Cardiac septum (tissue), 1 donor: ENCODE measurements at regions not wholly inside any gene's neighbourhood (a gene's known extent, or its start where the extent isn't known, plus 50 kb on each side); places are given as distances from the start of the nearest gene placed in this dataset.
"Not testable (repeated sequence)": the region's sequence is repeated elsewhere in the genome, so short reads cannot be mapped to it uniquely, and the experiment has no call there.

ENCODE experiments used
- DNase-seq: peaks from one replicate; pipeline ENCODE4 v3.0.0-alpha.2; 2020; ENCODE audit warnings: low spot score
- intact Hi-C: fragments of 100-400 bp; cut with DNase I; formaldehyde crosslinking; loops from one replicate; pipeline ENCODE4 v1.14.0; 2022
- donor health status: DM: no; HTN: no; CAD: no.

DNA sequence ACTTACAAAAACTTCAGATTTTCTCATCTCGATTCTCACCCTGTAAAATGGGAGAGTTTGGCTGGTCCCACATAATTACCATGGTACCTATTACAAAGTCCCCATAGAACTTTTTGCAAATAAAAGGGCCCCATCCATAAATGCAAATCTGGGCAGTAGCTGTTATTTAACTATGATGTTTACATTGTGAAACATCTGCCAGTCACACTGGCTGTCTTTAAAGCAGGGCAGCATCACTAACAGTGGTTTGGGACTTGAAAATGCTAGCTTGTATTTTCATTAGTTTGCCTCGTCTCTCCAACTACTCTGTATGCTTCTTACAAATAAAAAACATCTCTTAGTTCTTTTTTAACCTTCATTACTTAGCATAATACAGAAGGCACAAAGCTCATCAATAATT is 240.7 kb downstream of the FZD1 start:
- intact Hi-C loops = no loop called here
- DNase-seq = no peak

DNA sequence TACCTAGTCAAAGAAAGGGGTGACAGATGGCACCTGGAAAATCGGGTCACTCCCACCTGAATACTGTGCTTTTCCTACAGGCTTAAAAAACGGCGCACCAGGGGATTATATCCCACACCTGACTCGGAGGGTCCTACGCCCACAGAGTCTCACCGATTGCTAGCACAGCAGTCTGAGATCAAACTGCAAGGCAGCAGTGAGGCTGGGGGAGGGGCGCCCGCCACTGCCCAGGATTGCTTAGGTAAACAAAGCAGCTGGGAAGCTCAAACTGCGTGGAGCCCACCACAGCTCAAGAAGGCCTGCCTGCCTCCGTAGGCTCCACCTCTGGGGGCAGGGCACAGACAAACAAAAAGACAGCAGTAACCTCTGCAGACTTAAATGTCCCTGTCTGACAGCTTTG is 242.7 kb downstream of the FZD1 start:
- intact Hi-C loops, DNase-seq: not testable (repeated sequence)

DNA sequence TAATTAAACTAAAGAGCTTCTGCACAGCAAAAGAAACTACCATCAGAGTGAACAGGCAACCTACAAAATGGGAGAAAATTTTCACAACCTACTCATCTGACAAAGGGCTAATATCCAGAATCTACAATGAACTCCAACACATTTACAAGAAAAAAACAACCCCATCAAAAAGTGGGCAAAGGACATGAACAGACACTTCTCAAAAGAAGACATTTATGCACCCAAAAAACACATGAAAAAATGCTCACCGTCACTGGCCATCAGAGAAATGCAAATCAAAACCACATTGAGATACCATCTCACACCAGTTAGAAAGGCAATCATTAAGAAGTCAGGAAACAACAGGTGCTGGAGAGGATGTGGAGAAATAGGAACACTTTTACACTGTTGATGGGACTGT is 247.6 kb downstream of the FZD1 start:
- intact Hi-C loops, DNase-seq: not testable (repeated sequence)

DNA sequence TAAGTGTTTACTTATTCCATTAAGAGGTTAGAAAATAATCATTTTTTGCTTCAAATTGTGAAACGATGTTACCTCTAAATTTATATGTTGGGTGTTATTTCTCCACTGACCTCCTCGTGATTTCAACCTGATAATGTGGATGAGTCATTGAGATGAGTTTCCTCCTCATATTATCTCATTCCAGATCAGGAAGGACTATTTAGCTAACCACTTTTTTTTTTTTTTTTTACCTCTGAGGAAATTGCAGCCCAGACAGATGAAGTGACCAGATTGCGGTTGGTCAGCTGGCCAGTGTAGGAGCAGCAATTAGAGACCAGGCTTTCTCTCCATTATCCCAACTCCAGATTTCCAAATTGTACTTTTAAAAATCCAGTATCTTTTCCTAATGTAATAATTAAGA is 248.7 kb downstream of the FZD1 start:
- intact Hi-C loops = no loop called here

DNA sequence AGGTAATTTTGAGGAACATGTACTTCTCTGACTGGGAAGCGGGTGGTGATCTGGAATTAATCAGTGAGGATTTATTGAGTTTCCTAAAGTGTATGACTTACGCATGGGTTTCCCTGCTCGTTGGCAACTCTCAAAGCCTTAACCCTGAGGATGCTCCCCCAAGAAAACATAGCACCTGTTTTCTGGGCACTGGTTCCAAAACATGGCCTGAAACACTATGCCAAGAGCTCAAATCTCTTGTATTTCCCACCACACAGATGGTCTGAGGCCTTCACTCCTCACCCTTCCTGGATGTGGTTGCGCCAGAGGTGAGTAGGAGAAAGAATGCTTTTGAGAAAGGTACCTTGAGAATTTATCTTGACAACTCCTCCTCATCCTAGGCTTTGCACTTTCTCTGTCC is 250.4 kb downstream of the FZD1 start:
- intact Hi-C loops = no loop called here
- DNase-seq = no peak

More for the DNA sequence above, 248.7 kb downstream of the FZD1 start:
- DNase-seq = no peak

DNA sequence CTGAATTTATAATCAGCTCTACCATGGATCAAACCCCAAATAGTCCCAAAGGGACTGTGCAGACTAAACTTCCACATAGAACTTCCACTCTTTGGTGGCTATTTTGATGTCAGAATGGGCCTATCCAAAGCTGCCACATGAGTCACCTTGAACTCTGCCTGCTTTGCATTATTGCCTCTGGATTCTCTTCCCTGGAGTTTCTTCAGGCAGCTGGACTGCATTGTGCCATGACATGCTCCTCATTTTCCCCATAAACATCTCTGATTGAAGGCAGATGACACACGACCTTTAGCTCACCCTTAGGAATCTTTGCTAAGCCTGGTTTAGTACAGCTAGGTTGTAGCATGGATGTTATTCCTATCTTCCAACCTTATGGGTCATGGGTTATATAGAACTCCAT is 251.7 kb downstream of the FZD1 start:
- no peak for DNase-seq
- intact Hi-C loops = no loop called here

DNA sequence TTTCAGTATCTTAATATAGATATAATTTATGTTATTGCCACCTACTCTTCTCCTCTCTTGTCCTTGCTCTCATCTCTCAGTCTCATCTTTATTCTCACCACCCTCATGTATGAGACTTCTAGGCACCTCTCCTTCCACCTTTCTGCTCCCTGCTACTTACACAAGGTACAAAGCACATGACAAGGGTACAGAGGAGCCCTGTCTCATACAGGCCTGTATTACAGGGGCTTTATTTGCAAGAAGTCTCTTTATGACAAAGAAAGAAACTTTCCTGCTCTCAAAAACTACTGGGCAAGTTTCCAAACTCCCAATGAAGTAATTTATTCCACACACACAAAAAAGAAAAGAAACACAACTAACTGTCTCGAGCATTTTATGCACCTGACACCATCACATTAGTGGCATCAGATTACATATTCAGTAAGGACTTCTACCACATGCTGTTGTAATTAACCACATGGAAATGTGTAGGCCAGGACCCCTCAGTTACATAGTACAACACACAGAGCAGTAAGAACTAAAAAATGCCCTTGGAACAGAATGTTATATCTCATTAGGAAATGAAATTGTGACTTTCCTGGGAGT is 253.1 kb downstream of the FZD1 start:
- intact Hi-C loops = no loop called here
- no peak for DNase-seq

DNA sequence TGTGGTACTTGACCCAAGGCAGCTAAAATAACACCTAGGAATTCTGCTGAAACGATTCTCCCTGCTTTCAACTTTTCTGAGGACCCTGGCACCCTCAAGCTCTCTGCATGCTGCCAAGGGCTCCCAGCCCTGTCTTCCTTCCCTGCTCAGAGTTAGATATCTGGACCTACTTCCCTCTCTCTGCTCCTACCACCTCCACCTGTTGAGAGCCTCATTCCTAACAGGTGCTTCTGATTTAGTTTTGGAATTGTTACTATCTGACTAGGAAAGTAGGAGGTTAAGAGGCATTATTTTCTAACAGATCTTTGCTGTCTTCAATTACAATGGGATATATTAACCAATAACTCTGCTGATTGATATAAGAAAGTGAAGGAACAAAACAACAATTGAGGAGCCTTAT is 253.8 kb downstream of the FZD1 start:
- intact Hi-C loops = no loop called here
- no peak for DNase-seq

DNA sequence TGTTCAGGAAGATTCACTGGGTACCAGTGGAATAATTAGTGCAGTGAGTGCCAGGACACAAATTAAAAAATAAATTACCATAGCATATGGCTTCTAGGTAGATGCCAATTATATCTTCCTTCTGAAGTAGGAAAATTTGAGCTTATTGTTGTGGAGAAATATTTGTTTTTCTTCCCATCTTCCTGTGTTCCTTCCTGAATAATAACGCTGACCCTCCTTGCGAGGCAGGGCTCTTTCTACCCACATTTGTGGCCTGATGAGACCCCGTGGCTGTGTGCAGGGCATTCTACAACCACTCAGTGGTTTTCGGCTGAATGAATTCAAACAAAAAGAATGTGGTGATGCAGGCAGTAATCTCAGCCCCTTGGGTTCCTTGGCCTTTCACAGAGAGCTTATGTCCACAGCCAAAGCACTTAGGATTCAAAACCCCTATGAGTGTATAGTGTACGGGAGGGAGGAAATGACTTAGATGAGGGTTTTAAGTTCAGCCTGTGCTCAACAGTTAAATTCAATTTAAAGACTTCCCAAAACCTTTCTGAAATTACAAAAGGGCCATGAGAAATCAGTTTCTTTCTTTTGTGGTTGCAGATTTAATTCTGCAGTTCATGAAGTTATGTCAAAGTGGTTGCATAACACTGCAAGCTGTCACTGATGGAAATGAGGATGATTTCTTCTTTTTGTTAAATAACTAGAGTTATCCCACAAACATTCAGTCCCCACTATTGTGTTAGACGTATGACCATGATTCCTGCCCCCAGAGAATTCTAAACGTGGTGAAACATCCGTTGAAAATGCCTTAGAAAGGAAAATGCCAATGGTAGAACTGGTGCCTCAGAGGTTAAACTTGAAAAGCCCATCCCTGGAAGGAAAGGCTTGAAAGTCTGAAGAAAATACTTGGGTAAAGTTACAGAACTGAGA is 255.3 kb downstream of the FZD1 start:
- intact Hi-C loops = no loop called here
- DNase-seq = no peak

DNA sequence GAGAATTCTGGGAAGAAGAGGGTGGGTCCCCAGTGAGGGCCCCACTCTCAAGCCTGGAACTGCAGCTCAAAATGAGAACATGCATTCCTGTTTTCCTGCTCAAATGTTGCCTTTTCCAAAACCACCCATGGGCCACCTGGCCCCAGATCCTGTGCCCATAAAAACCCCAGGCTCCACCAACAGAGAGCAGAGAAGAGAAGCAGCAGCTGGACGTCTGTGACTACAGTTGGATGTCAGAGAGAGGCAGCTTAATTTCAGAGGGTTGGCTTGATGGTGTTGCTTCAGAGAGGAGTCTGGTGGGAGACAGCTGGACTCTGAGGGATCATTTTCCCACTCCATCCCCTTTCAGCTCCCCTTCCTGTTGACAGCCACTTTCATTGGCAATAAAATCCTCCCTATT is 256.4 kb downstream of the FZD1 start:
- intact Hi-C loops = no loop called here
- DNase-seq = no peak

DNA sequence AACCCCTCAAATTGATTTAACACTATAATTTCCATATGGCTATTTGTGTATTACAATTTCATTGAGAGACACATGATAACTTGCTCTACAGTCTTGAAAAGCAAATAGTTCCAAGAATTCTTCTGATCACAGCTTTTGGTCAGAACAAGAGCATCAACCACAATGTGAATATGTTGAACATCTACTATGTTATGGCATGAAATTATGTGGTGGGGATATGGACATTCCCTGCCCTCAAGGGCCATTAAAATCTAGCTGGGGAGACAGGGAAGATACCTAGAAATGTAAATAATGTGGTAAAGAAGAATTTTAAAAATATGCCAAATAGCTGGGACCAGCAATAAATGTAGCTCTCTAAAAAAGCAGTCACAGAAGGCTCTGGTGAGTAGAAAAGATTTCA is 262.2 kb downstream of the FZD1 start:
- DNase-seq = no peak
- intact Hi-C loops = no loop called here

DNA sequence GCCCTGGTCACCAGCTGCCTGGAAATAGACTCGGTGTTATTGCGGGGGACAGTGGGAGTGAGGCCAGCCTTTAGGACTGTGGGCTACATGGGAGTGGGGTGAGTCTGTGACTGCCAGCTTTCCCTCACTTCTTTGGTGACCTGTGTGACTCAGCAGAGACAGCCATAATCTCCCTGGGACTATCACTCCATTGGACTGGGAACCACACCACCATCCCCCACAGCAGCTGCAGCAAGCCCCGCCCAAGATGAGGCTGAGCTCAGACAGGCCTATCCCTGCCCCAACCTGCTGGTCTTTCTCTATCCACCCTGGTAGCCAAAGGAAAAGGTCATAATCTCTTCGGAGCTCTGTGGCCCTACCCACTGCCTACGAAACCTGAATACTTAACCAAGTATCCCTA is 263.2 kb downstream of the FZD1 start:
- DNase-seq = no peak
- intact Hi-C loops = no loop called here

DNA sequence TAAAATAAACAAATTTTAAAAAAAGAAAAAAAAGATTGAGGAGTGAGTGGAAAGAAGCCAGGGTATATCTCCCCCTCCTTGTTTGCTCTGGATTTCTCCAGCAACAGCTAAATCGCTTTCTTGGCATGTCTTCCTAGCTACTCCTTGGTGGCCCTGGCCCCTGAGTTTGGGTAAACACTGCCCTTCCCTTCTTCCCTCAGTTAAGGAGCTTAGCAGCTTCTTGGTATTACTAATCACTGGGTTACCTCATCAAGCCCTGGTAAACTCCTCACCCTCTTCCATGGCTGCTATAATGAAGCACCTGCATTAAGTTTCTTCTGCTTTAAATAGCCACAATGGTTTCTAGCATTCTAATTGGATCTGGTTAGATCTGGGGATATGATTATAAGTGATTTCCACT is 269.8 kb downstream of the FZD1 start:
- no peak for DNase-seq
- intact Hi-C loops = no loop called here

DNA sequence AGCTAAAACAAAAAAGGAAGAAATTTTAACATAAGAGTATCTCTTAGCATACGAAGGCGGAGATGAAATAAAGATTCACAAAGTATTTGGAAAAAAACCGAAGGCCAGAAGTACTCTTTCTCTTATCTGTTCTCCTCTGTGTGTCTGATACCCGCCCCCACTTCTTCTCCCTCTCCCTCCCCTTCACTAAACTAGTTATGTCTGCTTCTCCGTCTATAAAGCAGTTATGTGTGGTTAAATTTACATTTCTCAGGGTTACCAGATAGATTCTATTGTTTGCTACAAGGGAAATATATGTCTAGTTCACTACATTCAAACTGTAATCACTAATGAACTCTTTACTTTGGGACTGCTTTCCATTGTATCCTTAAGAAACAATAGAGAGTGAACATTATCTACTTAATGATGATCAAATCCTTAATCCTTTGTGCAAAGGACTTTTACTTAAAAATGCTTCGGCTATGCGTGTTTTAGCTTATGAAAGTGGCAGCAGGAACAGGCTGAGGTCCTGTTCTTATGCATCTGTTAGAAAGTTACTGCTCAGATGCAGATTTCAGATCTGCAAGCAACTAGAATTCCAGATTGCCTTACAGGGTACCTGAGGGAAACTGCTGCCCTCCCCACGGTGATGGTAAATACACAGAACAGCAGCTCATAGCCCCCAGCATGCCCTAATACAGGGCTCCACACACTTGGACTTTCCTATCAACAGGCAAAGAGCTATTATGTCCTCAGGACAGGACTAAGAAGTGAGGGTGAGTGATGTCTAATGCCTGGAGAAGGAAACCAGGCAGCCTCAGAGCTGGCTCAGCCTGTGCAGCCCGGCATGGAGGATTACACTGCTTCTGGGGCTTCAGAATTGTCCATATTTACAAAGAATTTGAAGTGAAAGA is 273.3 kb downstream of the FZD1 start:
- no peak for DNase-seq
- intact Hi-C loops = no loop called here

DNA sequence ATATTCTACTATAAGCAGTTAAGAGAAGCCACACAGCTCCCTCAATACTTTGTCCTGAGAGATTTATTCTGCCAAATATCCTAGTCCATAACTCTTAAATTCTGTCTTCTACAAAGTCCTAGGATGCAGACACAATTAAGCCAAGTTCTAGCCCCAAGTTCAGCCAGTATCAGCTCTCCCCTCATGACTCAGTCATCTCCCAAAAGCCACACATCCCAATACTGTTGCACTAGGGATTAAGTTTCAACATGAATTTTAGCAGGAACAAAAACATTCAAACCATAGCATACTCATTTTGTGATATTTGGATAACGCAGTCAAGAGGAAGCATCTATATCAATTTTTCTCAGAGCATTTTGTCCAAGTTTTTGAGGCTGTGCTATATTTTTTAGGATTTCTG is 277.4 kb downstream of the FZD1 start:
- DNase-seq = no peak
- intact Hi-C loops = no loop called here

DNA sequence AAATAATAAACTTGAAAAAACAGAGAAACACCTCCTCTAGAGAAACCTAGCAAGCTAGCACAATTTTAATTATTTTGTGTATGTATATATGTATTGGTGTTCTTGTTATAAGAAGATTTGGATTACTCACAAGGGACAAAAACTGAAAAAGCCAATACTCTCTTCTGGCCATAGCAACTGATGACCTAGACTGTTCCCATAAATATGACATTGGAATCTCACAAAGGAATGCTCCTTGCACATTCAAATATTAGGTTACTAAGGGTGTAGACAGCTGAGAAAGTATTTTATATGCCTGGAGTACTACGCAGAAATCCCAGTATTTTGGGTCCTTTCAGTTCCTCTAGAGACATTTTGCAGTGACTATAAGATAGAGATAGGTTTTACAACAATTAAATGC is 279.4 kb downstream of the FZD1 start:
- DNase-seq = no peak
- intact Hi-C loops = no loop called here

DNA sequence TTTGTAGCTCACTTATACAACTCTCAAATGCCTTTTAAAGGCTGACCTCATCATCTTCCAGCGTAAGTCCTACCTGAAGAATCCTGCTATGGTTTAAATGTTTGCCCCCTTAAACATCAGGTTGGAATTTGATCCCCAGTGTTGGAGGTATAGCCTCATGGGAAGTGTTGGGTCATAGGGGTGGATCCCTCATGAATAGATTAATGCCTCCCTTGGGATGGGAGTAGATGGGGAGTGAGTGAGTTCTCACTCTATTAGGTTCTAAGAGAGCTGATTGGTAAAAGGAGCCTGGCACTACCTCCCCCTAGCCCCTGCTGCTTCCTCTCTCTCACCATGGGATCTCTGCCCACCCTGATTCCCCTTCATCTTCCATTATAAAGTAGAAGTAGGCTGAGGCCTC is 285.6 kb downstream of the FZD1 start:
- no peak for DNase-seq
- intact Hi-C loops = no loop called here

DNA sequence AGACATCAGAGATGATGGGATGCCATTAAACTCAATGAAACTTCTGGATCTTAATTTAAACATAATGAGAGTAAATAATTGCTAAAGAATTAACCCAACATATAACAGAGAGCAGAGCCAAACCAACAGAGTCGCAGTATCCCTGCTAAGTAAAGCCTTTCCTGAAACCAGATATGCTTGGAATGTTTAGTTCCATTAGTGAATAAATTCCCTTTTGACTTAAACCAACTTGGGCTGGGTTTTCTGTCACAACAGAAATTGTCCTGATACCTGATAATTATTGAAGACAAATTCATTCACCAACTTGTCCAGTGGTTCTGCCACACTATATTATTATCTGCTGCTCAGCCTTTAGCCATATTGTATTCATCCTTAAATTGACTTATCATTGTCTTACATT is 286.7 kb downstream of the FZD1 start:
- intact Hi-C loops = no loop called here
- no peak for DNase-seq

DNA sequence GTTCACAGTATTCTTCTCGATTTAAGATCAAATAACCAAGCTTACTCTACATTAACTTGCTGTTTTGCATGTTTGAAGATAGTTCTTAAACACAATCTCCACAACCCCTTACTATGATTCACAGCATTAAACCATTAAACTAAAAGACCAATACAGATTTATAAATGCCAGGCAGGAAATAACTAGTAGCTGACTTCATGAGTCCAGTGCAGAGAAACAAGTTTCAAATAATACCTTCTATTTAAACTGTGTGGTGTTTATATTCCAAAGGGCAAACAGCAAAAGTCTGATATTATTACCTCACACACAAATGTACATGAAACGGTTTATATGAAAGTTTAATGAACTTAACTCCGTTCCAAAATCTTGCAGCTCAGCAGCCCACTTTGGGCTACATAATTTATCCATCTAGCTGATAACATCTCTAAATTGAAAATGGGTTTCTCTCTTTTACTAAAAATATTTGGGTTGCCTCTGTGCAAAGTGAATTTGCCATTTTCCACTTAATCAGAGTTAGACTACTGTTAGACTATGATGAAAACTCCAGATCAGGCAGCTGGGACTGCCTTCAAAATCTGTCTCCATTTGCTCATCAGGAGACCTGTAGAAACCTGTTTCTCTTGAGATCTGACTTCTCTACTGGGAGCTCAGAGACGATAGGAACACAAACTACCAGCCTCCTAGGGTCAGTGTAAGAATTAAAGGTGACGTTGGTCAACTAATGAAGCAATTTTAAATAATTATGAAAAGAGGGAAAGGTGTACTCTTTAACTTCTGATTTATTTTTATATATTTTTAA is 287.3 kb downstream of the FZD1 start:
- intact Hi-C loops = no loop called here
- no peak for DNase-seq

DNA sequence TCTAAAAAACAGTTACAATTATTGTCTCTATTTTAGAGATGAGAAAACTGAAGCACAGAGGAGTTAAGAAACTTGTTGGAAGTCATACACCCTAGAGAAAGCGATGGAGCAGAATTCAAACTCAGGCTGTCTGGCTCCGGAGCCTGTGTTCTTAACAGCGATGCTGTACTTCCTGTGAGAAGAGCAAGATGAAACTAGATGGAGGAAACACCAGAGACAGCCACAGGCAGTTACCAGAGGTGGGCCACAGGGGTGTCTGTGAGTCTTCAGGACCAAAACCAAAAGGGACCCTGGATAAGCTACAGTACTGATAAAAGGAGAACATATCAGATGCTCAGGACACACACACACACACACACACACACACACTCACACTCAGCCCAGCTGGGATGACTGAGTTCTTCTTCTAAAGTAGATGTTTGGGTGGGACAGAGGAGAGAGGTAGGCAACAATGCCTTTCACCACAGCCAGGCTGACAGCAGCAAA is 289.2 kb downstream of the FZD1 start:
- intact Hi-C loops = no loop called here
- DNase-seq = no peak
